Esophagus muscularis mucosa (tissue), 4 donors: ENCODE measurements at regions not wholly inside any gene's neighbourhood (a gene's known extent, or its start where the extent isn't known, plus 50 kb on each side); places are given as distances from the start of the nearest gene placed in this dataset.

ENCODE experiments used
- EP300 ChIP-seq: sonication (generic); formaldehyde crosslinking; IDR thresholded peaks from one replicate; pipeline ENCODE4 v1.6.1; 2017; ENCODE audit warnings: antibody characterized with exemption
- POLR2A ChIP-seq: fragments of 450-650 bp; IDR thresholded peaks from one replicate; pipeline ENCODE4 v1.6.1; 2017; ENCODE audit warnings: antibody characterized with exemption, moderate library complexity, mild to moderate bottlenecking, low read depth
- TF ChIP-seq, protein P1 (sequence below), 3 experiments: fragments of 200-600 bp in 2 of 3; fragments of 450-650 bp in 1 of 3; sonication (generic) in 2 of 3; IDR thresholded peaks; one replicate each; pipeline ENCODE4 v1.5.1; 2017 to 2019; ENCODE audit warnings: antibody characterized with exemption in 3 of 3, mild to moderate bottlenecking in 2 of 3, moderate library complexity in 1 of 3

DNA sequence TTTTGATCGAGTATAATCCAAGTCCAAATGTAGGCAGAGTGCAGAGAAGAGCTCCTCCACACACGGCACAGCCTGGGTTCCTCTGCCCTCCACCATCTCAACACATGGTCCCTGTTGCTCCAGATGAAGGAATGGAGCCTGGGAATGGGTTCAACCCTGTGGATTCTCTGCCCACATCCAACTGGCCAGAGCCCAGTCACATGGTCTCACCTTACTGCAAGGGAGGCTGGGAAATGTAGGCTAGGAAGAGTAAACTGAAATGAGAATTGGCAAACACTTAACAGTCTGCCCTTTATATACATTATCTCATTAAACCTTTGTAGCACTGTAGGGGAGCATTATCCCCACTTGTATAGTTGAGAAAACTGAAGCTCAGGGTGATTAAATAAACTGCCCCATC lies 60.1 kb upstream of the RAB4A start:
- TF ChIP-seq, protein P1, sequence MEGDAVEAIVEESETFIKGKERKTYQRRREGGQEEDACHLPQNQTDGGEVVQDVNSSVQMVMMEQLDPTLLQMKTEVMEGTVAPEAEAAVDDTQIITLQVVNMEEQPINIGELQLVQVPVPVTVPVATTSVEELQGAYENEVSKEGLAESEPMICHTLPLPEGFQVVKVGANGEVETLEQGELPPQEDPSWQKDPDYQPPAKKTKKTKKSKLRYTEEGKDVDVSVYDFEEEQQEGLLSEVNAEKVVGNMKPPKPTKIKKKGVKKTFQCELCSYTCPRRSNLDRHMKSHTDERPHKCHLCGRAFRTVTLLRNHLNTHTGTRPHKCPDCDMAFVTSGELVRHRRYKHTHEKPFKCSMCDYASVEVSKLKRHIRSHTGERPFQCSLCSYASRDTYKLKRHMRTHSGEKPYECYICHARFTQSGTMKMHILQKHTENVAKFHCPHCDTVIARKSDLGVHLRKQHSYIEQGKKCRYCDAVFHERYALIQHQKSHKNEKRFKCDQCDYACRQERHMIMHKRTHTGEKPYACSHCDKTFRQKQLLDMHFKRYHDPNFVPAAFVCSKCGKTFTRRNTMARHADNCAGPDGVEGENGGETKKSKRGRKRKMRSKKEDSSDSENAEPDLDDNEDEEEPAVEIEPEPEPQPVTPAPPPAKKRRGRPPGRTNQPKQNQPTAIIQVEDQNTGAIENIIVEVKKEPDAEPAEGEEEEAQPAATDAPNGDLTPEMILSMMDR (IDR thresholded peaks at IDR 0.05): no peak
- TF ChIP-seq EP300 (no peak), POLR2A (no peak)
